Stomach smooth muscle (tissue), 2 donors: ENCODE measurements at regions not wholly inside any gene's neighbourhood (a gene's known extent, or its start where the extent isn't known, plus 50 kb on each side); places are given as distances from the start of the nearest gene placed in this dataset.
"Not testable (repeated sequence)": the region's sequence is repeated elsewhere in the genome, so short reads cannot be mapped to it uniquely, and the experiment has no call there.

Experiments used
- H3K27ac ChIP-seq: one replicate; pipeline ENCODE4 v1.7.0; 2013; ENCODE audit warnings: mild to moderate bottlenecking, low read length, inconsistent platforms
- H3K27me3 ChIP-seq, 2 donors: one replicate each; pipeline ENCODE4 v1.7.0; 2013; ENCODE audit warnings: low read length in 2 of 2; ENCODE audit not compliant: insufficient read depth in 2 of 2, control insufficient read depth in 1 of 2
- H3K36me3 ChIP-seq, 2 donors: one replicate each; pipeline ENCODE4 v1.7.0; 2013; ENCODE audit warnings: low read length in 2 of 2; ENCODE audit not compliant: control insufficient read depth in 2 of 2, insufficient read depth in 2 of 2
- H3K4me1 ChIP-seq: one replicate; pipeline ENCODE4 v1.7.0; 2013; ENCODE audit warnings: low read length; ENCODE audit not compliant: control insufficient read depth, insufficient read depth
- H3K4me3 ChIP-seq, 2 donors: one replicate each; pipeline ENCODE4 v1.7.0; 2013; ENCODE audit warnings: low read length in 2 of 2
- H3K9ac ChIP-seq, 2 donors: one replicate each; pipeline ENCODE4 v1.7.0; 2013; ENCODE audit warnings: low read length in 2 of 2, mild to moderate bottlenecking in 1 of 2
- H3K9me3 ChIP-seq, 2 donors: one replicate each; pipeline ENCODE4 v1.7.0; 2013; ENCODE audit warnings: low read length in 2 of 2; ENCODE audit not compliant: control insufficient read depth in 2 of 2
- donor health status: healthy.
- donor health status: Pancreatic carcinoma.

- H3K9me3 ChIP-seq, H3K36me3 ChIP-seq, H3K27me3 ChIP-seq, H3K9ac ChIP-seq, H3K4me3 ChIP-seq, H3K4me1 ChIP-seq, H3K27ac ChIP-seq: not testable (repeated sequence)
Measured at GRCh38 chr10:36000754-36001153, 358.7 kb upstream of the FZD8 start.

GRCh38 chr10:35998026-35998425 is 355.9 kb upstream of the FZD8 start:
- no peak overlapping the region for H3K9ac ChIP-seq

GRCh38 chr10:35995485-35995884 is 353.4 kb upstream of the FZD8 start:
- Histone ChIP-seq H3K27me3 (no peaks in the 10 kb centered on the region), H3K4me1 (no peaks in the 10 kb centered on the region), H3K9ac (no peak overlapping the region), H3K36me3 (no peaks in the 10 kb centered on the region), H3K9me3 (no peaks in the 10 kb centered on the region), H3K27ac (no peak overlapping the region), H3K4me3 (no peak overlapping the region)

More at GRCh38 chr10:35998026-35998425, 355.9 kb upstream of the FZD8 start:
- H3K36me3 ChIP-seq: no peaks in the 10 kb centered on the region
- no peak overlapping the region for H3K4me3 ChIP-seq
- no peaks in the 10 kb centered on the region for H3K27me3 ChIP-seq
- no peaks in the 10 kb centered on the region for H3K4me1 ChIP-seq
- H3K9me3 ChIP-seq: peaks cover 0 to 6% of the 10 kb centered on the region in 2 donors
- no peak overlapping the region for H3K27ac ChIP-seq

- H3K27ac ChIP-seq: no peak overlapping the region
Measured at GRCh38 chr10:35993591-35994515, 351.8 kb upstream of the FZD8 start.

GRCh38 chr10:35992107-35992506 is 350.0 kb upstream of the FZD8 start:
- H3K27ac ChIP-seq: no peak overlapping the region

More at GRCh38 chr10:35993591-35994515, 351.8 kb upstream of the FZD8 start:
- Histone ChIP-seq H3K4me1 (no peaks in the 10 kb centered on the region), H3K4me3 (no peak overlapping the region), H3K9ac (no peak overlapping the region), H3K9me3 (no peaks in the 10 kb centered on the region), H3K36me3 (no peaks in the 10 kb centered on the region), H3K27me3 (no peaks in the 10 kb centered on the region)

GRCh38 chr10:35986756-35987502 is 344.8 kb upstream of the FZD8 start:
- Histone ChIP-seq H3K9me3 (no peaks in the 10 kb centered on the region), H3K9ac (no peak overlapping the region), H3K27ac (no peak overlapping the region), H3K27me3 (no peaks in the 10 kb centered on the region), H3K4me3 (no peak overlapping the region), H3K36me3 (no peaks in the 10 kb centered on the region), H3K4me1 (no peaks in the 10 kb centered on the region)

More at GRCh38 chr10:35992107-35992506, 350.0 kb upstream of the FZD8 start:
- Histone ChIP-seq H3K27me3 (no peaks in the 10 kb centered on the region), H3K4me3 (no peak overlapping the region), H3K4me1 (no peaks in the 10 kb centered on the region), H3K9me3 (no peaks in the 10 kb centered on the region), H3K36me3 (no peaks in the 10 kb centered on the region), H3K9ac (no peak overlapping the region)

GRCh38 chr10:35979116-35979515 is 337.0 kb upstream of the FZD8 start:
- no peaks in the 10 kb centered on the region for H3K27me3 ChIP-seq
- H3K4me1 ChIP-seq: no peaks in the 10 kb centered on the region
- H3K36me3 ChIP-seq: no peaks in the 10 kb centered on the region
- no peak overlapping the region for H3K4me3 ChIP-seq
- H3K27ac ChIP-seq: no peak overlapping the region
- no peak overlapping the region for H3K9ac ChIP-seq
- H3K9me3 ChIP-seq: no peaks in the 10 kb centered on the region

- H3K9ac ChIP-seq, H3K36me3 ChIP-seq: not testable (repeated sequence)
Measured at GRCh38 chr10:35973912-35974591, 332.0 kb upstream of the FZD8 start.

GRCh38 chr10:35972275-35972674 is 330.2 kb upstream of the FZD8 start:
- peaks cover 3 to 6% of the 10 kb centered on the region in 2 donors for H3K9me3 ChIP-seq
- H3K27me3 ChIP-seq: no peaks in the 10 kb centered on the region
- H3K9ac ChIP-seq: no peak overlapping the region
- H3K4me1 ChIP-seq: no peaks in the 10 kb centered on the region
- H3K27ac ChIP-seq: no peak overlapping the region
- no peak overlapping the region for H3K4me3 ChIP-seq
- no peaks in the 10 kb centered on the region for H3K36me3 ChIP-seq

More at GRCh38 chr10:35973912-35974591, 332.0 kb upstream of the FZD8 start:
- not testable (repeated sequence) for H3K4me3 ChIP-seq, H3K9me3 ChIP-seq, H3K27me3 ChIP-seq, H3K27ac ChIP-seq, H3K4me1 ChIP-seq

GRCh38 chr10:35971397-35971796 is 329.3 kb upstream of the FZD8 start:
- Histone ChIP-seq H3K9ac (no peak overlapping the region), H3K36me3 (no peaks in the 10 kb centered on the region), H3K4me3 (no peak overlapping the region), H3K9me3 (peaks cover 3 to 6% of the 10 kb centered on the region in 2 donors), H3K27ac (no peak overlapping the region), H3K27me3 (no peaks in the 10 kb centered on the region), H3K4me1 (no peaks in the 10 kb centered on the region)
